ENCODE measurements at regions not wholly inside any gene's neighbourhood (a gene's known extent, or its start where the extent isn't known, plus 50 kb on each side); places are given as distances from the start of the nearest gene placed in this dataset.

DNA sequence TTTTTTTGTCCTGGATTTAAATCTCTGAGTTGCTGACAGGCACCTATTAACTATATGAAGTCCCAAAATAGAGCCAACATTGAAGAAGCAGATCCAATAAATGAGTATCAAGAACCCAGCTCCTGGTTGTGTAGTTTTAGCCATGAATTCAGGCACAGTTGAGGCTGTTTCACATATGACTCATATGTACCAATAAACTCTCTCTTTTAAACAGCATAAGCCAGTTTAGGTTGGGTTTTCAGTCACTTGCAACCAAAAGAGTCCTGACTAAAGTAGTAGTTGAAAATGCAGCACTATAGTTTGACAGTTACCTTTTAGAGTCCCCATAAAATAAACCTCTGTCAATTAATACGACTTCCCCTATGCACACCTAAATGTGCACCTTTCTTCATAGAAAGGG, 389.9 kb downstream of the RPS29 start:
- TF ChIP-seq, protein P1, sequence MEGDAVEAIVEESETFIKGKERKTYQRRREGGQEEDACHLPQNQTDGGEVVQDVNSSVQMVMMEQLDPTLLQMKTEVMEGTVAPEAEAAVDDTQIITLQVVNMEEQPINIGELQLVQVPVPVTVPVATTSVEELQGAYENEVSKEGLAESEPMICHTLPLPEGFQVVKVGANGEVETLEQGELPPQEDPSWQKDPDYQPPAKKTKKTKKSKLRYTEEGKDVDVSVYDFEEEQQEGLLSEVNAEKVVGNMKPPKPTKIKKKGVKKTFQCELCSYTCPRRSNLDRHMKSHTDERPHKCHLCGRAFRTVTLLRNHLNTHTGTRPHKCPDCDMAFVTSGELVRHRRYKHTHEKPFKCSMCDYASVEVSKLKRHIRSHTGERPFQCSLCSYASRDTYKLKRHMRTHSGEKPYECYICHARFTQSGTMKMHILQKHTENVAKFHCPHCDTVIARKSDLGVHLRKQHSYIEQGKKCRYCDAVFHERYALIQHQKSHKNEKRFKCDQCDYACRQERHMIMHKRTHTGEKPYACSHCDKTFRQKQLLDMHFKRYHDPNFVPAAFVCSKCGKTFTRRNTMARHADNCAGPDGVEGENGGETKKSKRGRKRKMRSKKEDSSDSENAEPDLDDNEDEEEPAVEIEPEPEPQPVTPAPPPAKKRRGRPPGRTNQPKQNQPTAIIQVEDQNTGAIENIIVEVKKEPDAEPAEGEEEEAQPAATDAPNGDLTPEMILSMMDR (conservative IDR thresholded peaks at IDR 0.05): no peak
- TF ChIP-seq ZFX (IDR thresholded peaks at IDR 0.05): no peak

Measured in C4-2B (cell line).